ENCODE measurements at regions not wholly inside any gene's neighbourhood (a gene's known extent, or its start where the extent isn't known, plus 50 kb on each side); places are given as distances from the start of the nearest gene placed in this dataset.
"Not testable (repeated sequence)": the region's sequence is repeated elsewhere in the genome, so short reads cannot be mapped to it uniquely, and the experiment has no call there.

- no peaks in the 10 kb centered on the region for H3K9me3 ChIP-seq
- no peak for DNase-seq (ENCODE audit: low spot score in 2 of 2)
- no peak overlapping the region for H3K4me3 ChIP-seq
- no peak overlapping the region for H3K27ac ChIP-seq
- TF ChIP-seq EP300 (IDR thresholded peaks at IDR 0.05) = no peak
- no peak for TF ChIP-seq POLR2AphosphoS5 (IDR thresholded peaks at IDR 0.05)
- TF ChIP-seq CTCF (IDR thresholded peaks at IDR 0.05) = no peak
- no peak for TF ChIP-seq POLR2A (IDR thresholded peaks at IDR 0.05)
- no peaks in the 10 kb centered on the region for H3K4me1 ChIP-seq
- no peaks in the 10 kb centered on the region for H3K36me3 ChIP-seq
- WGBS = 60% methylated on average over 6 of the region's 6 CpGs
- H3K27me3 ChIP-seq = no peaks in the 10 kb centered on the region
These were observed 1606.7 kb upstream of the AGA start for GRCh38 chr4:179048839-179049453.

DNA sequence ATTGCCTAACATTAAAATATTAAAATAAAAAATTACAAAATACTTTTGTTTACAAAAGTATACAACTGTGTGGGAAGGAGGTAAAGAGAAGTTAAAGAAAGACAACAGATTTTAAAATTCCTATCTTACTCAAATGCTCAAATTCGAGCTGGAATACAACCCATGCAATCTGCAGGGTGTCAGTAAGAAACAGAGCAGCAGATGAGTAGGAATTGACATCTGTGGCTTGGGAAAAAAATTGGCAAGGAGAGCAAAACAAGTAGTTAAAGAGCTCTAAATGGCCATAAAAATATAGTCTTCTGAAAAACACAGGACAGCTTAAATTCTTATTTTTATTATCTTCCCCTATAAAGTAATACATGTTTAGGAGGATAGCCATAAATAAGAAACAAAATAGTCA is 1609.0 kb upstream of the AGA start:
- H3K36me3 ChIP-seq = no peaks in the 10 kb centered on the region
- no peaks in the 10 kb centered on the region for H3K9me3 ChIP-seq
- 28% methylated on average over 1 of the region's 1 CpG for WGBS
- DNase-seq (ENCODE audit: low spot score in 2 of 2) = no peak
- H3K4me3 ChIP-seq = no peak overlapping the region
- H3K4me1 ChIP-seq = no peaks in the 10 kb centered on the region
- H3K27ac ChIP-seq = no peak overlapping the region
- H3K27me3 ChIP-seq = no peaks in the 10 kb centered on the region
- TF ChIP-seq CTCF (IDR thresholded peaks at IDR 0.05) (no peak), POLR2A (IDR thresholded peaks at IDR 0.05) (no peak)

DNA sequence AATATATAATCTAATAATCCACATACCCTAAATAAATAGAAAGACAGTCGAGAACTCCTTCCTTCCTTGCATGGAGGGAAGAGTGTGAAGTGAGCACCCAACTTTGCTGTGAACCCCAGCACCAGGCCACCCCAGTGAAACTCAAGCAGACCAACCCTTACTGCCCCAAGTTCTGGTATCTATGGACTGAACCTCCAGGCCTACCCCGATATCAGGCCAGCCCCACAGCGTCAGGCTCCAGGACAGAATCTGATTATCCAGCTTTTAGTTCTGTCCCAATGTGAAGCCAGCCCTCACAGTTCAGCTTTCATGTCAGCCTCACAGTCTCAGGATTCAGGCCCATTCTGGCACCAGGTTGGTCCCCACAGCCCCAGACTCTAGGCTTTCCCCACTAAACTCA is 1617.2 kb upstream of the AGA start:
- Histone ChIP-seq H3K4me1 (no peaks in the 10 kb centered on the region), H3K27me3 (no peaks in the 10 kb centered on the region), H3K9me3 (peaks cover 7% of the 10 kb centered on the region), H3K36me3 (no peaks in the 10 kb centered on the region), H3K4me3 (no peak overlapping the region), H3K27ac (no peak overlapping the region)
- no peak for DNase-seq (ENCODE audit: low spot score in 2 of 2)
- whole genome bisulfite sequencing = 91% methylated on average over 3 of the region's 3 CpGs
- no peak for TF ChIP-seq CTCF (IDR thresholded peaks at IDR 0.05)

DNA sequence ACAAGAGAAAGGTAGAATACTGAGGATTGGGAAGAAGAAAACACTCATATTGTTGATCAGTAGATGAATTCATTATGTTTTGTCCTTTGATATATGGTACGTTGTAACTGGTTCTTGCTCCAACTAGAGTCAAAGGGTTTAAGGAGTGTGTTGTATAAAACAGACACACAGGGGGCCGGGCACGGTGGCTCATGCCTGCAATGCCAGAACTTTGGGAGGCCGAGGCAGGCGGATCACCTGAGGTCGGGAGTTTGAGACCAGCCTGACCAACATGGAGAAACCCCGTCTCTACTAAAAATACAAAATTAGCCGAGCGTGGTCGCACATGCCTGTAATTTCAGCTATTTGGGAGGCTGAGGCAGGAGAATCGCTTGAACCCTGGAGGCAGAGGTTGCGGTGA is 1624.0 kb upstream of the AGA start:
- H3K36me3 ChIP-seq; H3K27me3 ChIP-seq; H3K9me3 ChIP-seq; H3K4me3 ChIP-seq; DNase-seq (ENCODE audit: low spot score in 2 of 2); H3K4me1 ChIP-seq; H3K27ac ChIP-seq: not testable (repeated sequence)
- WGBS = 96% methylated on average over 12 of the region's 12 CpGs

DNA sequence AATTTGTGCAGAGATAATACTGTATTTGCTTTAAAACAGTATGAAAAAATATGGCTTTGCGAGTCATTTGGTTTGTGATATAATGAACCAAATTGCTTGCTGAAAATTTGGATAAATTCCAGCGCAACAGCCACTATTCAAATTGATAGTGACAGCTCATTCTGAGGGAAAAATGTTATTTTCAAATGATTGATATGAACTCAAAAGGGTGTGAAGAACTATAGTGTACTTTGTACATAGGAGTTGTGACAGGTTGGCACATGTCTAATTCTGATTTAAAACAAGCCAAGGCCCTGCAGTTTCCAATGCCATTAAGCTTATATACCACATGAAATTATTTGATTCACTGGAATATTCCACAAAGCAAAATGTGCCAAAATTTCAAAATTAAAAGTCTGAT is 1628.9 kb upstream of the AGA start:
- no peak for DNase-seq (ENCODE audit: low spot score in 2 of 2)
- Histone ChIP-seq H3K36me3 (no peaks in the 10 kb centered on the region), H3K27ac (no peak overlapping the region), H3K27me3 (no peaks in the 10 kb centered on the region), H3K4me3 (no peak overlapping the region), H3K4me1 (no peaks in the 10 kb centered on the region), H3K9me3 (no peaks in the 10 kb centered on the region)
- 42% methylated on average over 2 of the region's 2 CpGs for WGBS
- TF ChIP-seq POLR2AphosphoS5 (IDR thresholded peaks at IDR 0.05) (no peak), POLR2A (IDR thresholded peaks at IDR 0.05) (no peak)

DNA sequence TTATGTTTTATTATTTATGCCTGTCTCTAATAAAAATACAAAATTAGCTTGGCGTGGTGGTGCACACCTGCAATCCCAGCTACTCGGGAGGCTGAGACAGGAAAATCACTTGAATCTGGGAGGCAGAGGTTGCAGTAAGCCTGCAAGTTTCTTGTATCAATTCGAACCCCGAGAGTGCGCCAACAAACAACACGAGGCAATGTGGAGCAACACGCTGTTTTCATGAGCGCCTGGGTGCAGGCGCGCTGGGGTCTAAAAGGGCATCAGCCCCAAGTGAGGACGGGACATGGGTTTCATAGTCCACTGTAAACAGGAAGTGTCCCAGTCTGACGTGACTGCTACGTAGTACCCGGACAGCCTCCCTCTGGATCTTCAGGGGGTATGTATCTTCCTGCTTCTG is 1634.6 kb upstream of the AGA start:
- DNase-seq (ENCODE audit: low spot score in 2 of 2) = no peak
- Histone ChIP-seq H3K27me3 (no peaks in the 10 kb centered on the region), H3K4me1 (no peaks in the 10 kb centered on the region), H3K27ac (no peak overlapping the region), H3K36me3 (no peaks in the 10 kb centered on the region), H3K9me3 (no peaks in the 10 kb centered on the region), H3K4me3 (no peak overlapping the region)
- TF ChIP-seq POLR2AphosphoS5 (IDR thresholded peaks at IDR 0.05) (no peak), POLR2A (IDR thresholded peaks at IDR 0.05) (no peak), EP300 (IDR thresholded peaks at IDR 0.05) (no peak), CTCF (IDR thresholded peaks at IDR 0.05) (no peak)
- WGBS = 90% methylated on average over 14 of the region's 14 CpGs
